K562 (cell line): ENCODE measurements at regions not wholly inside any gene's neighbourhood (a gene's known extent, or its start where the extent isn't known, plus 50 kb on each side); places are given as distances from the start of the nearest gene placed in this dataset.

ENCODE experiments used
- ATAC-seq: fragments of 200-7000 bp; cut with Tn5 transposase; 3 replicates; pipeline ENCODE4 v1.9.1; 2020; ENCODE audit warnings: moderate library complexity
- BruUV-seq: library from RNA; stranded (reverse); fragments of 400-500 nt; replicated peaks from 2 replicates; lab custom pipeline; 2021; lab: Mats Ljungman, UMichigan
- CTCF ChIA-PET: fragments of 300-600 bp; formaldehyde crosslinking; extraction: SDS; loops from one replicate; lab custom pipeline; 2021; ENCODE audit warnings: low intra/inter-chr PET ratio; lab: Yijun Ruan, JAX
- POLR2A ChIA-PET: fragments of 300-600, 350-650 bp; sonication (Branson Sonifier 250); formaldehyde crosslinking; extraction: SDS; loops from one replicate; lab custom pipeline; 2021; ENCODE audit warnings: antibody characterized with exemption, inconsistent platforms; lab: Yijun Ruan, JAX
- DNase-seq, 4 experiments: peaks; one replicate each; pipeline versions ENCODE4 v3.0.0 to v3.0.0-alpha.2; 2011 to 2018; ENCODE audit warnings: low spot score in 3 of 4, mixed read lengths in 3 of 4; ENCODE audit errors: extremely low read depth in 1 of 4
- FAIRE-seq: peaks from 2 replicates; lab custom pipeline; 2011; peaks lifted over from hg19 to GRCh38; lab: Jason Lieb, UNC
- H2AFZ ChIP-seq: 2 replicates; pipeline ENCODE4 v1.6.0; 2011; ENCODE audit warnings: low read depth, low read length, control low read depth, inconsistent platforms
- H3K27ac ChIP-seq: fragments of 200-600 bp; 3 replicates; pipeline ENCODE4 v1.8.0; 2011; ENCODE audit warnings: low read depth, mild to moderate bottlenecking, control low read depth, inconsistent platforms, low read length, moderate library complexity, mixed read lengths; ENCODE audit errors: extremely low read depth
- H3K27me3 ChIP-seq, 2 experiments: fragments of 300-600 bp in 1 of 2; 2 replicates in 1 of 2; 3 replicates in 1 of 2; pipeline versions ENCODE4 v1.6.0 to v1.8.0; 2011; ENCODE audit warnings: inconsistent platforms in 2 of 2, low read length in 2 of 2, mild to moderate bottlenecking in 1 of 2, mixed read lengths in 1 of 2, moderate library complexity in 1 of 2; ENCODE audit not compliant: control insufficient read depth in 2 of 2, insufficient read depth in 2 of 2
- H3K36me3 ChIP-seq: fragments of 300-600 bp; 3 replicates; pipeline ENCODE4 v1.8.0; 2011; ENCODE audit warnings: mild to moderate bottlenecking, low read length, inconsistent platforms; ENCODE audit not compliant: control insufficient read depth, insufficient read depth
- H3K4me1 ChIP-seq, 2 experiments: fragments of 200-600 bp in 1 of 2; replicated peaks in 1 of 2; 2 replicates in 1 of 2; 3 replicates in 1 of 2; pipeline versions ENCODE4 v1.5.1 to v1.8.0; 2011; ENCODE audit warnings: inconsistent platforms in 2 of 2, low read length in 2 of 2, mild to moderate bottlenecking in 1 of 2, mixed read lengths in 1 of 2, moderate library complexity in 1 of 2; ENCODE audit not compliant: control insufficient read depth in 2 of 2, insufficient read depth in 2 of 2
- H3K4me2 ChIP-seq: 2 replicates; pipeline ENCODE4 v1.6.1; 2011; ENCODE audit warnings: low read length, control low read depth, inconsistent platforms, mixed read lengths; ENCODE audit not compliant: insufficient read depth
- H3K4me3 ChIP-seq: fragments of 200-600 bp; sonication (generic), shearing (Covaris generic); 2 replicates; pipeline ENCODE4 v1.5.1; 2016; ENCODE audit warnings: control low read depth, inconsistent platforms
- H3K79me2 ChIP-seq: fragments of 200-600 bp; 3 replicates; pipeline ENCODE4 v1.8.0; 2011; ENCODE audit warnings: low read length, inconsistent platforms; ENCODE audit not compliant: control insufficient read depth, insufficient read depth
- H3K9ac ChIP-seq, 2 experiments: 2 replicates each; pipeline versions ENCODE4 v1.6.0 to v1.6.1; 2011; ENCODE audit warnings: low read depth in 2 of 2, low read length in 2 of 2, control low read depth in 1 of 2, inconsistent platforms in 1 of 2, mild to moderate bottlenecking in 1 of 2, mixed read lengths in 1 of 2; ENCODE audit not compliant: insufficient read depth in 1 of 2
- H3K9me1 ChIP-seq: one replicate; pipeline ENCODE4 v1.6.0; 2011; ENCODE audit warnings: inconsistent platforms, mild to moderate bottlenecking, low read length, moderate library complexity; ENCODE audit not compliant: control insufficient read depth, insufficient read depth
- H3K9me3 ChIP-seq: replicated peaks from 2 replicates; pipeline ENCODE4 v1.5.1; 2011; ENCODE audit warnings: low read depth, low read length, inconsistent platforms; ENCODE audit not compliant: control insufficient read depth, insufficient read depth
- H4K20me1 ChIP-seq: replicated peaks from 2 replicates; pipeline ENCODE4 v1.6.1; 2011; ENCODE audit warnings: low read length, inconsistent platforms, mixed read lengths; ENCODE audit not compliant: control insufficient read depth, insufficient read depth
- BCLAF1 ChIP-seq, 2 experiments: fragments of 450-650 bp in 1 of 2; IDR thresholded peaks; 2 replicates each; pipeline ENCODE4 v1.6.1; 2011 to 2017; ENCODE audit warnings: low read depth in 2 of 2, antibody characterized with exemption in 1 of 2, borderline replicate concordance in 1 of 2, low read length in 1 of 2, mild to moderate bottlenecking in 1 of 2, mixed read lengths in 1 of 2; ENCODE audit not compliant: control insufficient read depth in 1 of 2
- ZNF175 ChIP-seq: fragments of 200-800 bp; sonication (Bioruptor generic); IDR thresholded peaks from 2 replicates; pipeline ENCODE4 v1.6.1; 2016; ENCODE audit warnings: low read depth, mild to moderate bottlenecking, missing genetic modification characterization, missing compliant biosample characterization
- ZNF76 ChIP-seq: fragments of 250-450 bp; sonication (Bioruptor Pico); IDR thresholded peaks from 2 replicates; pipeline ENCODE4 v1.4.0; 2020; ENCODE audit warnings: mild to moderate bottlenecking, moderate library complexity, borderline replicate concordance
- WGBS: fragments of 100-300 bp; shearing (Covaris generic); methylation state at CpG from one replicate; pipeline ENCODE4 v1.1.6; 2016; ENCODE audit warnings: low coverage, mixed read lengths; ENCODE audit not compliant: insufficient coverage; ENCODE audit errors: missing lambda C conversion rate; 5-methylcytosine and 5-hydroxymethylcytosine counted together
- in situ Hi-C: fragments of 300-500 bp; cut with MboI; formaldehyde crosslinking; loops from 4 replicates; pipeline ENCODE4 v1.15.0; 2018; ENCODE audit warnings: inconsistent platforms, mixed read lengths
- intact Hi-C: fragments of 100-400 bp; cut with micrococcal nuclease; formaldehyde crosslinking; loops from 2 replicates; pipeline ENCODE4 v1.14.2; 2022
- TF ChIP-seq, protein P1 (sequence below), 2 experiments: fragments of 450-650 bp in 1 of 2; sonication (generic) in 1 of 2; formaldehyde crosslinking in 1 of 2; IDR thresholded peaks; 2 replicates each; pipeline versions ENCODE4 v1.7.1 to v1.9.0; 2016 to 2022; ENCODE audit warnings: inconsistent platforms in 1 of 2, mild to moderate bottlenecking in 1 of 2, missing genetic modification reagents in 1 of 2
- TF ChIP-seq, protein P2 (sequence below): fragments of 250-450 bp; sonication (Bioruptor Pico); IDR thresholded peaks from 2 replicates; pipeline ENCODE4 v1.5.0; 2022; ENCODE audit warnings: mild to moderate bottlenecking

DNA sequence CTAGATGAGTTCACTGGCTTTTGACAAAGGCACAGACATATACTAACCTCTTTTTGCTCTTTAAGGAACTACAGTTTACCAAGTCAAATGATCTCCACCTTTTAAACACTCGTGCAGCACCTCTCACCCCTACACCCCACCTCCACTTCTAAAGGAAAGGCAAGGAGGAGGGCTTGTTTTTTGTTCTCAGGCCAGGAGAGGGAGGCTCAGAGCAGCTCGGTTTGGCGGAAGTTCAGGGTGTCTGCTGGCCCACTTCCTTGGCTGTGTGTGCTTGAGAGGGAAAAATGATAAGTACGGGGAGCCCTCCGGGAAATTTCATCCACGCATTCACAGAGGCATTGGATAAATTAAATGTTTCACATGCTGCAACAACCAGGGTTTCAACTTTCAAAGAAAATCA is 667.9 kb downstream of the BCL11A start (continued):
- no peak for TF ChIP-seq BCLAF1 (IDR thresholded peaks at IDR 0.05; ENCODE audit: borderline replicate concordance in 1 of 2, control insufficient read depth in 1 of 2, low read depth in 2 of 2, low read length in 1 of 2)

GRCh38 chr2:59884166-59884565 is 669.3 kb downstream of the BCL11A start:
- Histone ChIP-seq H3K27ac (no peak overlapping the region), H3K27me3 (no peaks in the 10 kb centered on the region), H3K9me1 (no peaks in the 10 kb centered on the region), H3K36me3 (no peaks in the 10 kb centered on the region), H3K9ac (no peak overlapping the region), H3K79me2 (no peaks in the 10 kb centered on the region), H3K9me3 (no peaks in the 10 kb centered on the region), H2AFZ (no peak overlapping the region), H4K20me1 (no peaks in the 10 kb centered on the region), H3K4me2 (no peak overlapping the region), H3K4me3 (no peak overlapping the region), H3K4me1 (no peaks in the 10 kb centered on the region)
- intact Hi-C loops (no loop called here), in situ Hi-C loops (no loop called here)
- CTCF ChIA-PET = no interaction called here
- POLR2A ChIA-PET = no interaction called here
- DNase-seq (no peak), ATAC-seq (no peak), FAIRE-seq (no peak)
- no TSS peak for BruUV-seq
- 0% methylated on average over 2 of the region's 2 CpGs for WGBS
- TF ChIP-seq, protein P1, sequence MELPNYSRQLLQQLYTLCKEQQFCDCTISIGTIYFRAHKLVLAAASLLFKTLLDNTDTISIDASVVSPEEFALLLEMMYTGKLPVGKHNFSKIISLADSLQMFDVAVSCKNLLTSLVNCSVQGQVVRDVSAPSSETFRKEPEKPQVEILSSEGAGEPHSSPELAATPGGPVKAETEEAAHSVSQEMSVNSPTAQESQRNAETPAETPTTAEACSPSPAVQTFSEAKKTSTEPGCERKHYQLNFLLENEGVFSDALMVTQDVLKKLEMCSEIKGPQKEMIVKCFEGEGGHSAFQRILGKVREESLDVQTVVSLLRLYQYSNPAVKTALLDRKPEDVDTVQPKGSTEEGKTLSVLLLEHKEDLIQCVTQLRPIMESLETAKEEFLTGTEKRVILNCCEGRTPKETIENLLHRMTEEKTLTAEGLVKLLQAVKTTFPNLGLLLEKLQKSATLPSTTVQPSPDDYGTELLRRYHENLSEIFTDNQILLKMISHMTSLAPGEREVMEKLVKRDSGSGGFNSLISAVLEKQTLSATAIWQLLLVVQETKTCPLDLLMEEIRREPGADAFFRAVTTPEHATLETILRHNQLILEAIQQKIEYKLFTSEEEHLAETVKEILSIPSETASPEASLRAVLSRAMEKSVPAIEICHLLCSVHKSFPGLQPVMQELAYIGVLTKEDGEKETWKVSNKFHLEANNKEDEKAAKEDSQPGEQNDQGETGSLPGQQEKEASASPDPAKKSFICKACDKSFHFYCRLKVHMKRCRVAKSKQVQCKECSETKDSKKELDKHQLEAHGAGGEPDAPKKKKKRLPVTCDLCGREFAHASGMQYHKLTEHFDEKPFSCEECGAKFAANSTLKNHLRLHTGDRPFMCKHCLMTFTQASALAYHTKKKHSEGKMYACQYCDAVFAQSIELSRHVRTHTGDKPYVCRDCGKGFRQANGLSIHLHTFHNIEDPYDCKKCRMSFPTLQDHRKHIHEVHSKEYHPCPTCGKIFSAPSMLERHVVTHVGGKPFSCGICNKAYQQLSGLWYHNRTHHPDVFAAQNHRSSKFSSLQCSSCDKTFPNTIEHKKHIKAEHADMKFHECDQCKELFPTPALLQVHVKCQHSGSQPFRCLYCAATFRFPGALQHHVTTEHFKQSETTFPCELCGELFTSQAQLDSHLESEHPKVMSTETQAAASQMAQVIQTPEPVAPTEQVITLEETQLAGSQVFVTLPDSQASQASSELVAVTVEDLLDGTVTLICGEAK (IDR thresholded peaks at IDR 0.05) = no peak
- TF ChIP-seq, protein P1 (CRISPR knock-in tag; IDR thresholded peaks at IDR 0.05) = no peak
- TF ChIP-seq, protein P2, sequence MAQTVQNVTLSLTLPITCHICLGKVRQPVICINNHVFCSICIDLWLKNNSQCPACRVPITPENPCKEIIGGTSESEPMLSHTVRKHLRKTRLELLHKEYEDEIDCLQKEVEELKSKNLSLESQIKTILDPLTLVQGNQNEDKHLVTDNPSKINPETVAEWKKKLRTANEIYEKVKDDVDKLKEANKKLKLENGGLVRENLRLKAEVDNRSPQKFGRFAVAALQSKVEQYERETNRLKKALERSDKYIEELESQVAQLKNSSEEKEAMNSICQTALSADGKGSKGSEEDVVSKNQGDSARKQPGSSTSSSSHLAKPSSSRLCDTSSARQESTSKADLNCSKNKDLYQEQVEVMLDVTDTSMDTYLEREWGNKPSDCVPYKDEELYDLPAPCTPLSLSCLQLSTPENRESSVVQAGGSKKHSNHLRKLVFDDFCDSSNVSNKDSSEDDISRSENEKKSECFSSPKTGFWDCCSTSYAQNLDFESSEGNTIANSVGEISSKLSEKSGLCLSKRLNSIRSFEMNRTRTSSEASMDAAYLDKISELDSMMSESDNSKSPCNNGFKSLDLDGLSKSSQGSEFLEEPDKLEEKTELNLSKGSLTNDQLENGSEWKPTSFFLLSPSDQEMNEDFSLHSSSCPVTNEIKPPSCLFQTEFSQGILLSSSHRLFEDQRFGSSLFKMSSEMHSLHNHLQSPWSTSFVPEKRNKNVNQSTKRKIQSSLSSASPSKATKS = no peak
- TF ChIP-seq ZNF76 = no peak
- no peak for TF ChIP-seq ZNF175 (CRISPR knock-in tag)
